CD14-positive monocyte (primary cell): ENCODE measurements at regions not wholly inside any gene's neighbourhood (a gene's known extent, or its start where the extent isn't known, plus 50 kb on each side); places are given as distances from the start of the nearest gene placed in this dataset.

ENCODE experiments used
- DNase-seq, 3 donors: peaks; one replicate each; pipeline ENCODE4 v3.0.0-alpha.2; 2011 to 2022
- H2AFZ ChIP-seq: 2 replicates; pipeline ENCODE4 v1.6.0; 2012; ENCODE audit warnings: mild to moderate bottlenecking, low read depth, low read length, inconsistent platforms; ENCODE audit not compliant: insufficient read depth, poor library complexity, severe bottlenecking
- H3K27ac ChIP-seq, 2 donors: 1 replicate in 1 of 2; 2 replicates in 1 of 2; pipeline ENCODE4 v1.5.1; 2012 to 2013; ENCODE audit warnings: low read length in 2 of 2, control low read depth in 1 of 2, inconsistent platforms in 1 of 2, low read depth in 1 of 2, mild to moderate bottlenecking in 1 of 2
- H3K27me3 ChIP-seq, 2 donors: one replicate each; pipeline versions ENCODE4 v1.6.0 to v1.6.1; 2011 to 2013; ENCODE audit warnings: low read length in 2 of 2; ENCODE audit not compliant: control insufficient read depth in 2 of 2, insufficient read depth in 2 of 2
- H3K36me3 ChIP-seq, 2 donors: replicated peaks in 1 of 2; 1 replicate in 1 of 2; 2 replicates in 1 of 2; pipeline versions ENCODE4 v1.5.1 to v1.6.1; 2012 to 2013; ENCODE audit warnings: low read length in 2 of 2, control low read depth in 1 of 2, inconsistent platforms in 1 of 2, mild to moderate bottlenecking in 1 of 2; ENCODE audit not compliant: insufficient read depth in 2 of 2, control insufficient read depth in 1 of 2
- H3K4me1 ChIP-seq, 2 donors: 1 replicate in 1 of 2; 2 replicates in 1 of 2; pipeline versions ENCODE4 v1.5.1 to v1.6.1; 2012 to 2013; ENCODE audit warnings: low read length in 2 of 2, control low read depth in 1 of 2, inconsistent platforms in 1 of 2, mild to moderate bottlenecking in 1 of 2, moderate library complexity in 1 of 2; ENCODE audit not compliant: insufficient read depth in 2 of 2, control insufficient read depth in 1 of 2
- H3K4me2 ChIP-seq: replicated peaks from 2 replicates; pipeline ENCODE3; 2012; ENCODE audit warnings: low read length, moderate library complexity, mild to moderate bottlenecking; ENCODE audit not compliant: poor library complexity, severe bottlenecking; ENCODE audit errors: extremely low read depth
- H3K4me3 ChIP-seq, 3 experiments: fragments of 200-600 bp in 1 of 3; sonication (generic) in 1 of 3; replicated peaks in 1 of 3; 1 replicate in 2 of 3; 2 replicates in 1 of 3; pipeline ENCODE4 v1.5.1; 2011 to 2013; ENCODE audit warnings: low read length in 3 of 3, mild to moderate bottlenecking in 3 of 3, control low read depth in 2 of 3, low read depth in 2 of 3, inconsistent platforms in 1 of 3, moderate library complexity in 1 of 3
- H3K79me2 ChIP-seq: 2 replicates; pipeline ENCODE4 v1.6.0; 2012; ENCODE audit warnings: mild to moderate bottlenecking, control low read depth, inconsistent platforms, low read length, moderate library complexity; ENCODE audit not compliant: insufficient read depth
- H3K9ac ChIP-seq: 2 replicates; pipeline ENCODE4 v1.6.0; 2017; ENCODE audit warnings: low read length, mild to moderate bottlenecking; ENCODE audit not compliant: insufficient read depth, poor library complexity, severe bottlenecking
- H3K9me3 ChIP-seq, 2 donors: replicated peaks in 1 of 2; 1 replicate in 1 of 2; 2 replicates in 1 of 2; pipeline versions ENCODE4 v1.5.1 to v1.6.1; 2012 to 2013; ENCODE audit warnings: low read length in 2 of 2, control low read depth in 1 of 2; ENCODE audit not compliant: control insufficient read depth in 1 of 2, insufficient read depth in 1 of 2
- H4K20me1 ChIP-seq: 2 replicates; pipeline ENCODE4 v1.6.0; 2012; ENCODE audit warnings: mild to moderate bottlenecking, low read length, control low read depth, moderate library complexity; ENCODE audit not compliant: insufficient read depth
- H3K27ac Mint-ChIP-seq, 7 donors: one replicate each; pipeline ENCODE4 v1.8.0; 2020; ENCODE audit warnings: mild to moderate bottlenecking in 7 of 7, mixed read lengths in 7 of 7, moderate library complexity in 6 of 7, inconsistent platforms in 2 of 7
- H3K27me3 Mint-ChIP-seq, 3 donors: one replicate each; pipeline ENCODE4 v1.8.0; 2021 to 2022; ENCODE audit warnings: low read depth in 3 of 3, mild to moderate bottlenecking in 3 of 3, mixed read lengths in 3 of 3, moderate library complexity in 3 of 3, inconsistent platforms in 1 of 3
- H3K36me3 Mint-ChIP-seq, 2 donors: one replicate each; pipeline ENCODE4 v1.8.0; 2020; ENCODE audit warnings: mixed read lengths in 2 of 2, inconsistent platforms in 1 of 2, mild to moderate bottlenecking in 1 of 2
- H3K4me1 Mint-ChIP-seq: one replicate; pipeline ENCODE4 v1.8.0; 2020; ENCODE audit warnings: mild to moderate bottlenecking, mixed read lengths
- H3K4me3 Mint-ChIP-seq, 2 donors: one replicate each; pipeline ENCODE4 v1.8.0; 2020; ENCODE audit warnings: mild to moderate bottlenecking in 2 of 2, mixed read lengths in 2 of 2, moderate library complexity in 1 of 2
- H3K9me3 Mint-ChIP-seq, 7 donors: one replicate each; pipeline ENCODE4 v1.8.0; 2020 to 2022; ENCODE audit warnings: mixed read lengths in 7 of 7, mild to moderate bottlenecking in 6 of 7, moderate library complexity in 6 of 7, inconsistent platforms in 2 of 7
- WGBS: methylation state at CpG from one replicate; pipeline ENCODE4 v1.1.5; 2013; ENCODE audit warnings: missing lambda C conversion rate; ENCODE audit not compliant: insufficient coverage; 5-methylcytosine and 5-hydroxymethylcytosine counted together
- intact Hi-C, 2 donors: fragments of 100-400 bp; cut with micrococcal nuclease; formaldehyde crosslinking; loops; one replicate each; pipeline versions ENCODE4 v1.15.0 to v1.15.1; 2023
- TF ChIP-seq, protein P1 (sequence below): fragments of 200-600 bp; IDR thresholded peaks from one replicate; pipeline ENCODE4 v1.8.0; 2022; ENCODE audit warnings: antibody characterized with exemption, mild to moderate bottlenecking

DNA sequence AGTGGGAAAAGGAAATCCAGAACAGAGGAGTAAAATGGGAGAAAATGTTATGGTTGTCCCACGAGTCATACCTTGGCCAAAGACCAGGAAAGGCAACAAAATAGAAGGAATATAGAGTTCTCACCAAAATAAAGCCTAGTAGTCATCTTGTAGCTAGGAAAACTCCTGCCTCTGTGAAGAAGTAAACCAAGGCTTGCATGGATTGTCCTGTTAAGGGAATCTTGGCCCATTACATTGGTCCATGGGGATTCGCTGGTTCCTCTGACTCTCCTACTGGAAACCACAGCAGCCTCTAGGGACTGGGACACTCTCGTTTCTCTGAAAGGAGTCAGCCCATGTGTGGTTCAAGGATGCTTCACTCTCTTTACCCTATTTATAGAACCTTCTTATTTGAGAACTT lies 62.9 kb upstream of the FNDC3B start:
- DNase-seq = no peak
- TF ChIP-seq, protein P1, sequence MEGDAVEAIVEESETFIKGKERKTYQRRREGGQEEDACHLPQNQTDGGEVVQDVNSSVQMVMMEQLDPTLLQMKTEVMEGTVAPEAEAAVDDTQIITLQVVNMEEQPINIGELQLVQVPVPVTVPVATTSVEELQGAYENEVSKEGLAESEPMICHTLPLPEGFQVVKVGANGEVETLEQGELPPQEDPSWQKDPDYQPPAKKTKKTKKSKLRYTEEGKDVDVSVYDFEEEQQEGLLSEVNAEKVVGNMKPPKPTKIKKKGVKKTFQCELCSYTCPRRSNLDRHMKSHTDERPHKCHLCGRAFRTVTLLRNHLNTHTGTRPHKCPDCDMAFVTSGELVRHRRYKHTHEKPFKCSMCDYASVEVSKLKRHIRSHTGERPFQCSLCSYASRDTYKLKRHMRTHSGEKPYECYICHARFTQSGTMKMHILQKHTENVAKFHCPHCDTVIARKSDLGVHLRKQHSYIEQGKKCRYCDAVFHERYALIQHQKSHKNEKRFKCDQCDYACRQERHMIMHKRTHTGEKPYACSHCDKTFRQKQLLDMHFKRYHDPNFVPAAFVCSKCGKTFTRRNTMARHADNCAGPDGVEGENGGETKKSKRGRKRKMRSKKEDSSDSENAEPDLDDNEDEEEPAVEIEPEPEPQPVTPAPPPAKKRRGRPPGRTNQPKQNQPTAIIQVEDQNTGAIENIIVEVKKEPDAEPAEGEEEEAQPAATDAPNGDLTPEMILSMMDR = no peak
- Histone ChIP-seq H2AFZ (no peak overlapping the region), H3K27me3 (no peaks in the 10 kb centered on the region), H3K4me2 (no peak overlapping the region), H4K20me1 (no peaks in the 10 kb centered on the region), H3K4me1 (peaks cover 76 to 79% of the 10 kb centered on the region in 2 donors), H3K9me3 (no peaks in the 10 kb centered on the region), H3K36me3 (no peaks in the 10 kb centered on the region), H3K79me2 (no peaks in the 10 kb centered on the region), H3K27ac (peak overlapping the region; percentile 12 to 85), H3K9ac (no peak overlapping the region), H3K4me3 (peak overlapping the region in 1 of 3 experiments; percentile 4)
- H3K4me3 Mint-ChIP-seq = no peak overlapping the region
- H3K27ac Mint-ChIP-seq = peak overlapping the region in 1 of 7 donors; percentile 61
- H3K9me3 Mint-ChIP-seq = no peaks in the 10 kb centered on the region
- intact Hi-C loops = loop anchor here in 1 of 2 donors (5.0 kb wide), 1 partner anchor 39 kb away; no protein-coding TSS in a partner anchor
- WGBS = 20% methylated on average over 1 of the region's 3 CpGs
- H3K36me3 Mint-ChIP-seq = no peaks in the 10 kb centered on the region
- H3K4me1 Mint-ChIP-seq = peaks cover 60% of the 10 kb centered on the region
- H3K27me3 Mint-ChIP-seq = no peaks in the 10 kb centered on the region

DNA sequence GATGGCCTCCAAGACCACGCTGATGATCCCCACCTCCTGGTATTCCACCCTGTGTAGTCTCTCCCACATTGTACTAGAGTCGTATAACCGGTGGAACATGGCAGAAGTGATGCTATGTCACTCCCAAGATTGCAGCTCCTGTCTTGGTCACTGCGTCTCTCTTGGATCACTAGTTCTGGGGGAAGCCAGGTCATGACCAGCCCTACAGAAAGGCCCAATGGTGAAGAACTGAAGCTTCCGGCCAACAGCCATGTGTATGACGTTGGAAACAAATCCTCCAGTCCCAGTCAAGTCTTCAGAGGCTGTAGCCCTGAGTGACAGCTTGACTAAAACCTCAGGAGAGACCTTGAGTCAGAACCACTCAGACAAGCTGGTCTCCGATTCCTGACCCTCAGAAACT lies 61.9 kb upstream of the FNDC3B start:
- no peak overlapping the region for H2AFZ ChIP-seq
- H3K27me3 ChIP-seq = no peaks in the 10 kb centered on the region
- H3K4me3 Mint-ChIP-seq = peak overlapping the region in 1 of 2 donors; percentile 26
- TF ChIP-seq, protein P1 = no peak
- H3K9ac ChIP-seq = no peak overlapping the region
- H3K4me2 ChIP-seq = peak overlapping the region; percentile 46
- peak in 2 of 3 donors; percentile 59 to 62 for DNase-seq
- peak overlapping the region in 1 of 3 experiments; percentile 4 for H3K4me3 ChIP-seq
- H3K9me3 ChIP-seq = no peaks in the 10 kb centered on the region
- H3K27me3 Mint-ChIP-seq = no peaks in the 10 kb centered on the region
- intact Hi-C loops = loop anchor here in 1 of 2 donors (5.0 kb wide), 1 partner anchor 40 kb away; no protein-coding TSS in a partner anchor
- peak overlapping the region in 6 of 7 donors; percentile 91 to 95 (median 93) for H3K27ac Mint-ChIP-seq
- H3K4me1 Mint-ChIP-seq = peaks cover 64% of the 10 kb centered on the region
- H3K36me3 ChIP-seq = no peaks in the 10 kb centered on the region
- no peaks in the 10 kb centered on the region for H3K9me3 Mint-ChIP-seq
- H4K20me1 ChIP-seq = no peaks in the 10 kb centered on the region
- no peaks in the 10 kb centered on the region for H3K79me2 ChIP-seq
- peaks cover 80 to 86% of the 10 kb centered on the region in 2 donors for H3K4me1 ChIP-seq
- H3K36me3 Mint-ChIP-seq = no peaks in the 10 kb centered on the region
- WGBS = 82% methylated on average over 7 of the region's 7 CpGs
- H3K27ac ChIP-seq = peak overlapping the region; percentile 61 to 85
